HG02588 (cell line): ENCODE measurements at regions not wholly inside any gene's neighbourhood (a gene's known extent, or its start where the extent isn't known, plus 50 kb on each side); places are given as distances from the start of the nearest gene placed in this dataset.
"Not testable (repeated sequence)": the region's sequence is repeated elsewhere in the genome, so short reads cannot be mapped to it uniquely, and the experiment has no call there.

ENCODE experiments used
- ATAC-seq: cut with Tn5 transposase; IDR thresholded peaks from one replicate; pipeline ENCODE4 v1.9.1; 2021; ENCODE audit warnings: mild to moderate bottlenecking, moderate library complexity; ENCODE audit not compliant: unreplicated experiment

DNA sequence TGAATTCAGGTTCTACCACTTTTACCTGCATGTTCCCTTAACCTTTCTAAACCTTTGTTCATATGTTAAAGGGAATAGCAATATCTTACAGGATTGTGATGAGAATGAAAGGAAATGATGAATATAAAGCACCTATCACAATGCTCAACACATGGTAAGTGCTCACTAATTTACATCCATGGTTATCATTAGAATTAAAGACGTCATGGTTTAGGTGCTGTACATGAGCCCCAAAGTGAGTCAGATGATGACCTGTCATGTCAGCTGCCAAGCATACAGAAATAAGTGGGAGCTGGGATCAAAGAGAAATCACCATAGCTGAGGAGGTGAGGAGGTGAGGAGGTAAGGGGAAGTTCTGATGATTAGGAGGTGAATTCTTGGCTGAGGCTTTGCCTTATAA, 135.9 kb upstream of the ATP2B1 start:
- ATAC-seq: no peak

DNA sequence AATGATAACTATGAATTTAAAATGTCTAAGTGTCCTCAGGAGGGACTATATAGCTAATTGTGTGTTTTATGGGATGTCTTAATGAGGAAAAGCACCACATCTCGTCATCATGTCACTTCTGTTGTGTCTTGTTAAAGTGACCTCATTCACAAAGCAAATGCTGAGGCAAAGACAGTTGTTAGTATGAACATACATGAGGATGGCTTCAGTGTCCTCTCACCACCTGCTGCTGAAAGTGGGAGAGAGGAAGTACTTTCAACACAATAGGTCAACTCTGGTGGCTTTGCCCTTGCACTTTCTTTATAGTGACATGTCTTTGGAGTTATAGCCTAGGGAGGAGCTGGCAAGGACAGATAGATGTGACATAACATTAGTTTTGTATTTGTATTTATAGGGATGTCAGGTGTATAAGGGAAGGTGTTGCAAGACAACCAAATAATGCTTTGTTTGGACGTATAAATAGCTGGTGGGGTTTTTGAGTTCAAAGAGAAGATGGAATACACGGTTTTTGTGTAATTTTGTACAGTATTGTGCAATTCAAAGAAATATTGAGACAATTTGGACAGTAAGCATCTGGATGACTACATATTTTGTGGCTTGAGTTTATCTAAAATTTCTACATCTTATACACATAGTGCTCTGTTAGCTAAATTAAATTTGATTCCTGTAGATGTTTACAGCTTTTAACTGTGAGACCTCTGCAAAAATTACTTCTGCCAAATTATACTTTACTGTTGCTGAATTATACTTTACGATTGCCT, 131.7 kb upstream of the ATP2B1 start:
- no peak for ATAC-seq

DNA sequence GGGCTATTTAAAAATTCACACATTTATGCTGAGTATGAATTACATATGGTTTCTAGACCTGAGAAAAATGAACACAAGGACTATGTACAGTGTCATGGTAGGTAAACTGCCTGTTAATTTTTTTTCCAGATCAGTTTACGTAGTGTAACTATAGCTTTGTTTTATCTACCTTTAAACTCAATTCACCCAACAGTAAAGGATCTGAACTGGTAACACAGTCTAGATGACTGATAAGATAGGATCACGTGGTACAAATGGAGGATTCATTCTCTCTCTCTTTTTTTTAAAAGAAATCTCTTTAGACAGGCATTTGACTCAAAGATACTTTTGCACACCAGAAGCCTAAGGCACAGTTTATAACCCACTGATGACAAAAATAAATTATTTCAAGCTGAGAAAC, 130.8 kb upstream of the ATP2B1 start:
- no peak for ATAC-seq

DNA sequence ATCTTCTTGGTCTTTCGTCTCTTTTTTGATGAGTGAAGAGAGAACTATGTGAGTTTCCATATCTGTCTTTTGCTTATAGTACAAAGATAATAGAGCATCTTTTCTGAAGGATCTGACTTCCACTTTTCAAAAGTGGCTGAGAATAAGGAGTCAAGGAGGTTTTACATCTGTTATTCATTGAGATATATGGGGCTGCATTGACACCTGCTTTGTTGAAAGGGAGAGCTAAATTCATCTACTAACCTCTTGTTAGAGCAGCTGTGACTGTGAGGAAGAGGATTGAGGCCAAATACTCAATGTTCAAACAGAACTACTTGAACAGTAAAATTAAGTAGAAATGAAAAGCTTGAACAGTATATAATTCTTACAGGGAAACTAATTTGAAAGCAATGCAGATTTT, 130.2 kb upstream of the ATP2B1 start:
- ATAC-seq: no peak

DNA sequence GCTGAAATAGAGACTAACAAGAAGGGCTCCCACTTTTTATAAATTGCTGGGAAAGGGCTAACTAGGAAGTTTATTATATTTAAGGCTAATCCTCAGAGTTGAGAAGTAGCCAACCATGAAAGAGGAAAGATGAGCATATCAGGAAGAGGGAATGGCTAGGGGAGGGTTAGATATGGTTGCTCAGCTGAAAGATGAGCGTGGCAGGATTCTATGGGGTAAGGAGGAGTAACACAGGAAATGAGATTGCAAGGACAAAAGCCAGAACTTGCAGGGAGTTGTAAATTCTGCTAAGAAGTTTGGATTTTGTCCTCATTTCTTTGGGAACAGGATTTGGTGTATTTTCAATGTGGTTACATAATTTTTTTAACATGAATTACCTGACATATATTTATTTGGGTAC, 127.4 kb upstream of the ATP2B1 start:
- no peak for ATAC-seq

DNA sequence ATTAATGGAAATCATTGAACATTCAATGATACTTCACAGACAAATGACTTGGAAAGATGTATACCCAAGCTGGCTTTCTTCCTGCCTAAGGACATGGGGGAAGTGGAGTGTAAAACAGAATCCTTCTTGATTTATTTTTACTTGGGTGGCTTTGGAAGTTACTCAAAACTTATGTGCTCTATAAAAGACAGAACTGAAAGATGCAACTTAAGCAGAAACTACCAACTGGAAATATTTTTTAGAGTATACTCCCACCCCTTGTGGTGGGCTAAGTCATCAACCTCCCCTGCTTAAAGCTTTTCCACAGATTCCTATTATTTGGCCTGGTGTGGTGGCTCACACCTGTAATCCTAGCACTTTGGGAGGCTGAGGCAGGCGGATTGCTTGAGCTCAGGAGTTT, 126.0 kb upstream of the ATP2B1 start:
- ATAC-seq: no peak

DNA sequence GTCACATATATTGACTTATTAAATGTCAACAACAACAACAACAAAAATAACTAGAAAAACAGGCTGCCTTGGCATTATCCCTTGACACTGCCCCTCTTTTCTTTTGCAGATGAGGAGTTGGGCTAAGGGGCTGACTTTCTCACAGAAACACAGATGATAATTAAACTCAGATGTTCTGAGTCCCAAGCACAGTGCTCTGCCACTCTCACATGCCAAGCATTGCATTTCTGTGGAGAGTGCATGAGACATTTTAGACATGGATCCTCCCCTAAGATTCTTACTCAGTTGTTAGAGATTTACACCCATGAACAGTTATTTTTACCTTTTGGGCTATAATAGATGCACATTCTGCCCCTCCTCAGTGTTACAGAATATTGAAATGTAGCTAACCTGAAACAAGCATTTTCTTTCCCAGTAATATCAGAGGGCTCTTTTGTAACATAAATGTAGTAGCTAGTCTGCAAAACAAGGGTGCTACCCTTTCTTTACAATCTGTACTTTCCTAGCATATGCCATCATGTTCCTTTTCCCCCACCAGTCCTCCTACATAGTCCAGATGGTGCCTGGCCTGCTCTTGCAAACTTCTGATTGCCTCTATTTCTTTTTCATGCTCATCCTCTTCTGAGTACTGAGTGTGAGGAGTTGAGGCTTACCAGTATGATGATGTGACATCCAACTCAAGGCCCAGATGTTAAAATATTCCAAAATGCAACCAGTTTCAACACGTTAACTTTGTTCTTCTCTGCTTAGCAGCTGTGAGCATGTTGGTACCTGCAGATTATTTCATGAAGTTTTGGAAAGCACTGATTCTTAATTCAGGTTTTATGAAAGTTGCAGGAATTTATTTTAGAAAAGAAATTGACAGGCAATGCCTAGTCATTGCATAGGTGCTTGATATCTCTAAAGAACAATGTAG, 125.0 kb upstream of the ATP2B1 start:
- no peak for ATAC-seq

DNA sequence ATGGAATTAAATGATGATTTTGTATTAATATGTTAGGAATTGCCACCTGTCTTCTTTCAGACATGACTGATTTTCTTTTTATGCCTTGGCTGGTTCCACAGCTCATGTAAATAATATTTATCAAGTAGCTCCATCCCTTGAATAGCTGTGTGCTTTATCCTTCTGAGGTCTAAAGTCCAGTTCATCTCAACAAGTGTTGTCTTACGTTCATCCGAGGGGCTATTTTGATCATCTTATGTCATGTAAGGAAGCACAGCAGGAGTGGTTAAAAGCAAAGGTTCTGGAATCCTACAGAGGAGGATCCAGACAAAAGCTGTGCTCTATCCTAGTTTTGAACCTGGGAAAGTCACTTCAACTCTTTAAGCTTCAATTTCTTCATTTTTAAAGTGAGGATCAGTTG, 123.7 kb upstream of the ATP2B1 start:
- no peak for ATAC-seq

DNA sequence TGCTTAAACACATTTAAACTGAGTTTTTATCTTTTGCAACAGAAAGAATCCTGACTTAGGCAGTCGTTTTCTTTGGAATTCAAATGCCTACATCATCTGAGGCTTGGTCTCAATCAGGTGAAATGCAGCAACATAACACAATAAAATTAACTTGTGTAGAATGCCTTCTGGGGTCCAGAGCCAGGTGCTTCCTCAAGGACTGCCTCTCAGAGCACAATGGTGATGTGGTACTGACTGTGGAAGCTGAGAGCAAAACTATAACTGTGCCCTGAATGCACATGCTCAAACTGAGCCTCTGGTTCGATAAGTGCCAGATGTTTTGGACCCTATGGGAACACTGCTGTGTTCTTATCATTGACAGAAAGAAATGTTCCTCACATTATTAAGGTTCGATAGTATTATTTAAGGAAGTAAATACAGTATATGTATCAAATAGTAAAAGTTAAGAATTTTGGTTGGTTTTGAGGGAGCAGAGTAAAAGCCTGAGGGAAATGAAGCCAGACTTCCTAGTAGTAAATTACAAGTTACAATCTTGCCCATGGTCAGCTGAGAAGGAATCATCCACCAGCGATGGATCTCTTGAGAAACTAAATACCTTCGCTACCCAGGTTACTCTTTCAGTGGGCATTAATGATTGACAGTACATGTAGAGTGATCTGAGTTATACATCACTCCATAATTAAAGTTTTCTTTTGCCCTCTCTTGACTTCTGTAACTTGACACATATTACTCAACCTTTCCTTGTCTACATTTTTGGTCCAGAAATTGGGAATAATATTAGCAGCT, 122.9 kb upstream of the ATP2B1 start:
- ATAC-seq: no peak

DNA sequence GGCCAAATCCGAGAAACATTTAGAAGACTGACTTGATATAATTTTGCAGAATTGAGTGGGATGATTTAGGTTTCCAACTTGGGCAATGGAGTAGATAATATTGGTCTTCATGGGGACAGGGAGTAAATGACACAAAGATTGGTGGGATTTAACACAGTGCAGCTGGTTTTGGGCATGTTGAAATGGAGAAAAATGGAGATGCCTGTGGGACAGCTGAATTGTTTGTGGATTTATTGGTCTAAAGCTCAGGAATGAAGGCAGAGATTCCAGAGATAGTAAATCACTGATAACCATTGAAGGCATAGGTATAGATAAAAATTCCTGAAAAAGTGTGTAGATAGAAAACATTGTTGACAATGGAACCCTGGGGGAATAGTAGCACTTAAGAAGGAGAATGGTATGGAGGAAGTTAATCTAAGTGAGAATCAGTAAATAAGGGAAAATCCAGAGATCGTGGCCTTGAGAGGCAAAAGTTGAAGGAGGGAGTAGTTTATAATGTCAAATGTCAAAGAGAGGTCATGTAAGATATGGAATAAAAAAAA, 120.9 kb upstream of the ATP2B1 start:
- ATAC-seq: no peak

DNA sequence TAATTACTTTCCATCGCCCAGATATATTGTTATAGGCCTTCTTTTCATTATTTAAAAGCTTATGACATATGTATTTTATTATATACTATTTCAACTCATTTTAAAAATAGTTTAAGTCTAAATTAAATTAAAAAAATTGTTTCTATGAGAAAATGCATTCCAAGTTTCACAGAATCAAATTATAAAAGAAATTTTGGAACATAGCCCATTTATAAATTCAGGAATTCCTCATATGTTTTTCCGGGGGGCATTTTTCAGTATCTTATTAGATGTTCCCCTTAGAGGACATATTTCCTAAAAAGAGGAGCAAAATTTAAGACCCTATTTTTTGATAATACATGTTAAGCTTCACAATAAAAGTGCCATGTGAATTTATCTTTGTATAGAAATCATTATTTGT, 119.9 kb upstream of the ATP2B1 start:
- ATAC-seq: no peak

DNA sequence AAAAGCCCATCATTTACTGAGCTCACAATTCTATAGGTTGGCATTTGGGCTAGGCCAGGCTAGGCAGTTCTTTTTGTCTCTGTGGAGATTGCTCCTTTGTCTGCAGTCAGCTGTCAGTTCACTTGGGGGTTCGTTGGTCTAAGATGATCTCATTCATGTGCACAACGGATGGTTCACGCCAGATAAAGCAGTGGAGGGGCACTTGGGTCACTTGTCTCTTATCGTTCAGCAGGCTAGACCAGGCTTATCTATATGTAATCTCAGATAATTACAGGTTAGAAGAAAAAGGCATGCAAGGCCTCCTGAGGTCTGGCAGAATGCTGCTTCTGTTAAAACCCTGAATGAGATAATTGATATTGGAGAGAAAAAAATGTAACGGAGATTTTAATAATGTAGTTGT, 119.0 kb upstream of the ATP2B1 start:
- ATAC-seq: no peak

DNA sequence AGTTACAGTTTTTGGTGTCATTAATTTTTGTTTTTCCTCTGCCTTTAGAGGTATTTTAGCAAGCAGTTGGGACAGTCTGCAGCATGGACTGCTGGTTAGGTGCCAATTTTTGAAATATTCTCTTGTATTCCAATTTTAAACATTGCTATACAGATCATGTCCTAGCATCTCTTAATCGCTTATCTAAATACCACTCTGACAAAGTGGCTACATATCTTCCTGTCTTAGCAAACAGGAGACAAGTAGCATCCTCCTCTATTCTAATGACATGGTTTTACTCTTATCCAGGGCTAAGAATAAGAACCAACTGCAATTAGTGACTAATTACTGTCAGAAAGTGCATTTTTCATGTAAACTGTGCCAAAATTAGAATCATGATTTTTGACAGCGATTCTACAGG, 117.8 kb upstream of the ATP2B1 start:
- no peak for ATAC-seq

DNA sequence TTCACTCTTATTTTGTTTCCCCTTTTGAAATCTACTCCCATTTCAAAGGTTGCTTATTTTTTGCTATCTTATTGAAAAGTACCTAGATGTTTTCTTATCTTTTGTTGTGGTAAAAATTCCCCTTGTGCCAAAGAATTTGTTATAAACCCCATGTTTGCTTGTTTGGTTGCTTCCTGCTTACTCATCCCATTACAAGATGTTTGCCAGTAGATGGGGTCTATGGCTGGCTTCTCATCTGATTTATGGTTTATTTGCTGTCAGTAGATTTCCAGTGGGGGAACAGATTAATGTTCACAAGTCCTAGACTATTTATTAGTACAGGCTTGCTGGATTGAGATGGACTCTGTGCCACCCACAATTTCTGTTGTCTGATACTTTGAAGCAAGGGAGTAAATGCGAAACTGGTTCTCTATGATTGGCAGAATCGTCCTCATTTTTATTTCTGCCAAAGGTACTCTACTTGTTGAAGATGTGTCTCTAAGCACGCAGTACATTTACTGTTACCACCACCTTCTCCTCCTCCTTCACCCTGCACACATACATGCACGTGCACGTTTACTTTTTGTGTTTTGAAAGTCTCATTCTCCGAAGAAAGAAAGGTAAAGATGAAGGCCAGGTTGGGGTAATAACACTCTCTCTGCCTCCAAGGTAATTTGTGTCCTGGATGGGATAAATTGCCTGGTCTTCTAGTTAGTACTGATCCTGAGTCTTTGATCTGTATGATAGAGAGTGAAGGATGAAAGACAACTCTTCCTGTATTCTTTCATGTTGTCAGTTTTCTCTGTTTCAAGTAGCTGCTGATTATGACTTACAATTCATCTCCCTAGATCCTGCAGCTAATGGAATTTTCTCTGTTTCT, 117.2 kb upstream of the ATP2B1 start:
- no peak for ATAC-seq

DNA sequence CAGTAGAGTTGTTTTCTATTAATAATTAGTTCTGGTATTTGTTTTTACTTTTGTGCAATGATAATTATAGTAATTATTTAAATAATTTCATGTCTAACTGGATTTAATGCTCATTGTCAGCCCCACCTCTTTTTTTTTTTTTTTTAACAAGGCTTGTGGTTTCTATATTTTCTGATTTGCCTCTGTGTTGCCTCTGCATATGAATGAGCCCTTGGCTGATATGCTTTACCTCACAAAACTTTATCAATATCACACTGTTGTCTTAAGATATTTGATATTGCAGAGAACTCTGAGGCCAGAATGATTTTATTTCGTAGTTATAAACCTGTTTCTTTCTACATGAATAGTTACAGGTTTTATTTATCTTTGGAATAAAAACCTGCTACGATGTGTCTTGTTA, 116.2 kb upstream of the ATP2B1 start:
- no peak for ATAC-seq

DNA sequence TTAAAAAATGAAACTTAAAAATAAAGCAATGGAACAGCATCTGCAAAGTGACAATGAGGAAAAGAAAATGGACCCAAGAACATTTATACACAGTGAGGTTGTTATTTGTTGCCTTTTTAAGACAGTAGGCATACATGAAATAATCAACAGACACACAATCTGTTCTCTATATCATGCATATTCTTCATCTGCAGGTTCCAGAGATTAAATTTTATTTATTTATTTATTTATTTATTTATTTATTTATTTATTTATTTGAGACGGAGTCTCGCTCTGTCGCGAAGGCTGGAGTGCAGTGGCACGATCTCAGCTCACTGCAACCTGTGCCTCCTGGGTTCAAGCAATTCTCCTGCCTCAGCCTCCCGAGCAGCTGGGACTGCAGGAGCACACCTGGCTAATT, 114.4 kb upstream of the ATP2B1 start:
- ATAC-seq: not testable (repeated sequence)

DNA sequence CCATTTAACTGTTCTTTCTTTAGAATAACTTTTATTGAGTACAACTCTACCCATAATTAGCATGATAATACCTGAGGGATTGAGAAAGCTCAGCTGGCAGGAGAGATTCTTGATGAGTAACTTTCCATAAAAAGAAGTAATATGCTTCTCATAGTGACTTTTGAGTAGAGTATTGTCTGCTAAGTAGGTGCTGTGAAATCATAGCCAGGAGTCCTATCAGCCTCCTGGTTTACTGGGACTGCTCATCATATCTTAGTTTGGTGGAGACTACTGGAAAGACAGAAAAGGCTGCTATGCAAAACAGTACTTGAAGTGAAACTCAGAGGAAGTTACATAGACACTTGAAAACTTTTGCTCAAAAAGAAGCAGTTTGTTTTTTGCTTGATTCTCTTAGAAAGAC, 113.3 kb upstream of the ATP2B1 start:
- peak; percentile 80 for ATAC-seq

DNA sequence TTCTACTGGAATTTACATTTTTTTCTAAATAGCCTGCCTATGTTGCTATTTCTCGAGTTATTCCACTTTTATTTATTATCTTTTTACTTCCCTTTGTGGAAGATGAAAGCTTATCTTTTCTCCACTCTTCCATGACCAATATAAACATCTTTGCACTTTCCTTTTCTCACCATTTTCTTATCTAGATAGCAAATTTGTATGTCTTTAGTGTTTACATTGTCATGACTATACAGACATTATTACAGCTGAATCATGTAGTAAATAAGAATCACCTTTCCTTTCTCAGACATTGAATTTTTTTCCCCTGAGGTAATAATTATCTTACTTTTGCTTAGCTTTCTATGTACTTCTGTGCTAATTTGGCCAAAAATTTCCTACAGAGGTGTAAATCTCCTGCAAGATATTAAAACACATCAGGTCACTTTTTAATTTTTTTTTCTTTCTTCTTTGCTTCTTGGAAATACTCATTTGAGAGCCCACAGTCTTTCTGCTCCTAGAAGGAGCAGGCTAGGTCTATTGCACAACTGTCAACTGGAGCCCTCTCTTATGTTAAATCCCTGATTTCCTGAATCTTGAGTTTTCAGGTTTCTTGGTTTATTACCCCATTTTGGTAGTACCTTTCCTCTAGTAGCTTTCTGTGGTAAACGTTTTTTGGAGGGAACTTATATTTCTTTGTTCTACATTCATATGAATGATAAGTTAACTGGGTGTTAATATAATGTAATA, 109.0 kb upstream of the ATP2B1 start:
- no peak for ATAC-seq

DNA sequence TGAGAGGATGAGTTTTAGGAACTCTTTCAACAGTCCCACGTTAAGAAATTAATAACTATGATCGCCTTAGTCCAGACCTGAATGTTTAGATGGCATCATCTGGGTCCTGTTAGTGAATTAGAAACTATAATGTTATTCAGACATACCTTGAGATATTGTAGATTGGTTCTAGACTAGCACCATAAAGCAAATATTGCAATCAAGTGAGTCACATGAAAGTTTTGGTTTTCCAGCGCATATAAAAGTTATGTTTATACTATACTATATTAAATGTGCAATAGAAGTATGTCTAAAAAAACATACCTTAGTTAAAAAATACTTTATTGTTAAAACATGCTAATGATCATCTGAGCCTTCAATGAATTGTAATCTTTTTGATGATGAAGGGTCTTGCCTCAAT, 106.6 kb upstream of the ATP2B1 start:
- ATAC-seq: no peak

DNA sequence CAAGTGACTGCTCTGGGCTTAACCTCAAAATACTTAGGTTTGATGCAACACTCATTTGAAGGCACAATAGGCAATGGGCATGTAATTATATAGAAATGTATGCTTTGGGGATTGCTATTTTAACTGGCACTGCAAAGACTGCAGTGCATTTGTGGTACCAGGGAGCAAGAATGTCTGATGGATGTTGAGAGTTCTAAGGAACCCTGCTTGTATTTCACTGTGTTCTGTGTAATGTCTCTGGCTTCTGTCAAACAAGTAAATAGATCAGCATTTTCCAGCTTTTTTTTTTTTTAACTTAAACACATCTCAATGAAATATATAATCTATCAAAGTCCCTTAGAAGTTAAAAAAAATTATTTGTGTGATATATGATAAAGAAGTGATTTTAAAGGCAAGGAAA, 94.8 kb upstream of the ATP2B1 start:
- ATAC-seq: no peak
